Rectal smooth muscle tissue (tissue), 1 donor: ENCODE measurements at regions not wholly inside any gene's neighbourhood (a gene's known extent, or its start where the extent isn't known, plus 50 kb on each side); places are given as distances from the start of the nearest gene placed in this dataset.
"Not testable (repeated sequence)": the region's sequence is repeated elsewhere in the genome, so short reads cannot be mapped to it uniquely, and the experiment has no call there.

Experiments
- H3K27ac ChIP-seq: one replicate; pipeline ENCODE4 v1.7.0; 2013; ENCODE audit warnings: low read depth, low read length, inconsistent platforms
- H3K27me3 ChIP-seq: one replicate; pipeline ENCODE4 v1.7.0; 2013; ENCODE audit warnings: low read length; ENCODE audit not compliant: control insufficient read depth, insufficient read depth
- H3K36me3 ChIP-seq: one replicate; pipeline ENCODE4 v1.7.0; 2013; ENCODE audit warnings: low read length; ENCODE audit not compliant: control insufficient read depth, insufficient read depth
- H3K4me1 ChIP-seq: one replicate; pipeline ENCODE4 v1.7.0; 2013; ENCODE audit warnings: low read length; ENCODE audit not compliant: control insufficient read depth, insufficient read depth
- H3K4me3 ChIP-seq: one replicate; pipeline ENCODE4 v1.7.0; 2013; ENCODE audit warnings: low read length
- H3K9ac ChIP-seq: one replicate; pipeline ENCODE4 v1.7.0; 2013; ENCODE audit warnings: low read length

- Histone ChIP-seq H3K27ac (no peak overlapping the region), H3K4me3 (no peak overlapping the region), H3K9ac (no peak overlapping the region), H3K36me3 (no peaks in the 10 kb centered on the region), H3K27me3 (no peaks in the 10 kb centered on the region), H3K4me1 (no peaks in the 10 kb centered on the region)
Measured at GRCh38 chr1:232355162-232356006, 274.5 kb downstream of the SIPA1L2 start.

GRCh38 chr1:232353001-232353400 is 276.9 kb downstream of the SIPA1L2 start:
- Histone ChIP-seq H3K4me3 (no peak overlapping the region), H3K27me3 (no peaks in the 10 kb centered on the region), H3K9ac (no peak overlapping the region), H3K36me3 (no peaks in the 10 kb centered on the region), H3K4me1 (no peaks in the 10 kb centered on the region), H3K27ac (no peak overlapping the region)

- no peak overlapping the region for H3K9ac ChIP-seq
- H3K4me1 ChIP-seq = no peaks in the 10 kb centered on the region
- no peak overlapping the region for H3K4me3 ChIP-seq
- H3K36me3 ChIP-seq = no peaks in the 10 kb centered on the region
- H3K27ac ChIP-seq = no peak overlapping the region
- no peaks in the 10 kb centered on the region for H3K27me3 ChIP-seq
Measured at GRCh38 chr1:232352366-232352765, 277.6 kb downstream of the SIPA1L2 start.

GRCh38 chr1:232351335-232351734 is 278.6 kb downstream of the SIPA1L2 start:
- H3K27ac ChIP-seq = no peak overlapping the region
- H3K36me3 ChIP-seq = no peaks in the 10 kb centered on the region
- H3K27me3 ChIP-seq = no peaks in the 10 kb centered on the region
- no peaks in the 10 kb centered on the region for H3K4me1 ChIP-seq
- no peak overlapping the region for H3K9ac ChIP-seq
- no peak overlapping the region for H3K4me3 ChIP-seq

DNA sequence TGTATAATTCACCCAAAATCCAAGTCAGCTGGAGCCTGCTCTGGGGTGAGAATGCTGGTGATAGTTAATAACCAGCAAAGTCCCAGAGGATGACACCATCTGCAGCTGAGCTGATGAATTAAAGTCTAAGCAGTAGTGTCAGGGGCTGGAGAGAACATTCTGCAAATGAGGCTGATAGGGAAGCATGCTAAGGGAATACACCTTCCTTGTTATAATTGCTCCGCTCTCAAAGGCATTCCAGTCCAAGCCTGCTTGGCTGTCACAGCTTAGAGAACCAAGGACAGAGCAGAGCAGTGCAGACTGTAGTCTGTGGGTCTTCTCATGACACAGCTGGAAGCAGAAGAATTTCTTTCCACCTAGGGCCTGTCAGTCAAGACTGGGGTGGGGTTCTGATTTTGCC is 283.1 kb downstream of the SIPA1L2 start:
- Histone ChIP-seq H3K36me3 (no peaks in the 10 kb centered on the region), H3K9ac (no peak overlapping the region), H3K4me1 (no peaks in the 10 kb centered on the region), H3K27me3 (no peaks in the 10 kb centered on the region), H3K27ac (no peak overlapping the region), H3K4me3 (no peak overlapping the region)

GRCh38 chr1:232344791-232345399 is 285.0 kb downstream of the SIPA1L2 start:
- H3K4me1 ChIP-seq = no peaks in the 10 kb centered on the region
- H3K9ac ChIP-seq = no peak overlapping the region
- H3K4me3 ChIP-seq = no peak overlapping the region
- no peaks in the 10 kb centered on the region for H3K36me3 ChIP-seq
- no peaks in the 10 kb centered on the region for H3K27me3 ChIP-seq
- H3K27ac ChIP-seq = no peak overlapping the region

DNA sequence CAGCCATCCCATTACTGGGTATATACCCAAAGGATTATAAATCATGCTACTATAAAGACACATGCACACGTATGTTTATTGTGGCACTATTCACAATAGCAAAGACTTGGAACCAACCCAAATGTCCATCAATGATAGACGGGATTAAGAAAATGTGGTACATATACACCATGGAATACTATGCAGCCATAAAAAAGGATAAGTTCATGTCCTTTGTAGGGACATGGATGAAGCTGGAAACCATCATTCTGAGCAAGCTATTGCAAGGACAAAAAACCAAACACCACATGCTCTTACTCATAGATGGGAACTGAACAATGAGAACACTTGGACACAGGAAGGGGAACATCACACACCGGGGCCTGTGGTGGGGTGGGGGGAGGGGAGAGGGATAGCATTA is 285.7 kb downstream of the SIPA1L2 start:
- not testable (repeated sequence) for H3K27ac ChIP-seq, H3K4me3 ChIP-seq, H3K4me1 ChIP-seq, H3K27me3 ChIP-seq, H3K9ac ChIP-seq, H3K36me3 ChIP-seq

- Histone ChIP-seq H3K36me3 (no peaks in the 10 kb centered on the region), H3K27ac (no peak overlapping the region)
Measured at GRCh38 chr1:232340446-232340845, 289.5 kb downstream of the SIPA1L2 start.

DNA sequence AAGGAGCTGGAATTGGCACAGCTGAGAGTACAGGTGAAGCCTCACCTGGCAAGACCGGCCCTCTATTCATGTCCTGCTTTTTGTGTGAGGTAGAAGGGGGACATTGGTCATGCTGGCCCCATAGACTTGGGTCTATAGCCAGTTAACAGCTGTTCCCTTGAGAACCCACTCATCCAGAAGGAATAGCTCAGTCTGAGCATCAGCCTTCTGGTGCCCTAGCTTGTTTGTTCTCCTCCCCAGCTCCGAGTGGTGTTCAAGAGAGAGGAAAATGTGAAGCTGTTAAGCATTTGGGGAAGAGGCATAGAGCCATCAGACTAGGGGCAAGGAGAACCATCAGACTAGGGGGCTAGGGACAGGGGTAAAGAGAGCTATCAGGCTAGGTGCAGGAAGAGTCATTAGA is 290.9 kb downstream of the SIPA1L2 start:
- no peak overlapping the region for H3K4me3 ChIP-seq
- no peaks in the 10 kb centered on the region for H3K36me3 ChIP-seq
- H3K4me1 ChIP-seq = no peaks in the 10 kb centered on the region
- H3K27me3 ChIP-seq = no peaks in the 10 kb centered on the region
- no peak overlapping the region for H3K9ac ChIP-seq
- H3K27ac ChIP-seq = no peak overlapping the region

More at GRCh38 chr1:232340446-232340845, 289.5 kb downstream of the SIPA1L2 start:
- H3K4me1 ChIP-seq = no peaks in the 10 kb centered on the region
- H3K9ac ChIP-seq = no peak overlapping the region
- no peaks in the 10 kb centered on the region for H3K27me3 ChIP-seq
- H3K4me3 ChIP-seq = no peak overlapping the region

DNA sequence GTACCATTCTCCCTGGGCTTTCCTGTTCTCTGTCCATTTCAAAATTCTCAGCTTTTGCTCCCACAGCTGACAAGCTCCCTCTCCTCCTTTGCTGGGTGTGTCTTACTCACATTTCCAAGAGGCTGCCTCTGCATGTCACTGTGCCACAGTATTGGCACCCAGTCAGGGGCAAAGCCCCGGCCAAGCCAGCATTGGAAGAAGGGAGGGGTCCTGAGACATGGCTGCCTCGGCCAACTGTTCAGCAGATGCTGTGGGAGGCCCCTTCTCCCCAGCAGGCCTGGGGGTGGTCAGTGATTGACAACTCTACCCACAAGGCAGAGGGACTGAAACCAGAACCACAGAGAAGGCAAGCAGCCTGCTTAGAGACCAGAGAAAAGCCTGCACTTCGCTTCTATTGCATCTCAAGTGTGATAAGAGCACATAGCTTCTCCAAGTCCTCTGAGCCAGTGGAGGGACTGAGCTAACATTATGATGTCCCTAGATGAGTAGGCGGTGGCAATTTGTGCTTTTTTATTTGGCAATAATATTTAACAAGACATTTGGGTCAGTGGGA is 294.1 kb downstream of the SIPA1L2 start:
- H3K27me3 ChIP-seq = no peaks in the 10 kb centered on the region

GRCh38 chr1:232335261-232335660 is 294.7 kb downstream of the SIPA1L2 start:
- Histone ChIP-seq H3K27ac (no peak overlapping the region), H3K4me3 (no peak overlapping the region), H3K4me1 (no peaks in the 10 kb centered on the region), H3K9ac (no peak overlapping the region), H3K36me3 (no peaks in the 10 kb centered on the region), H3K27me3 (no peaks in the 10 kb centered on the region)

More for the DNA sequence above, 294.1 kb downstream of the SIPA1L2 start:
- Histone ChIP-seq H3K4me3 (no peak overlapping the region), H3K9ac (no peak overlapping the region), H3K4me1 (no peaks in the 10 kb centered on the region), H3K27ac (no peak overlapping the region), H3K36me3 (no peaks in the 10 kb centered on the region)

DNA sequence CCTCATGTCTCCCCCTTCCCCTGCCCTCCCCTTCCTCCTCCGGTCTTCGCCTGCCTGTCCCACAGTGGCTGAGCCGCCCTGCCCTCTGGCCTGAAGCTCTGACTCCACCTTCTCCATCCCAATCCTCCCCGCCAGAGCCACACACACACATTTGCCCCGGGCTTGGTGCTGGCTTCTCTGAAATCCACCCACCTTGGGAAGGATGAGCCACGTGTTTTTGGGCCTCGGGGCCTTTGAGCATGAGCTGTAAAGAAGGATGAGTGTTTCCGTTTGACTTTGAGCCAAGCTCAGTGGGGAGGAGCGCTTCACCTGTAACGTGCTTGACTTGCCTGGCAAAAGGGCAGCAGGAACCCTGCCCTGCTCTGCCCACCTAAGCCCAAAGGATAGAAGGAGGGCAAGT is 295.1 kb downstream of the SIPA1L2 start:
- Histone ChIP-seq H3K27me3 (no peaks in the 10 kb centered on the region), H3K4me1 (no peaks in the 10 kb centered on the region), H3K4me3 (no peak overlapping the region)

More for the DNA sequence above, 295.1 kb downstream of the SIPA1L2 start:
- Histone ChIP-seq H3K9ac (no peak overlapping the region), H3K27ac (no peak overlapping the region), H3K36me3 (no peaks in the 10 kb centered on the region)
